ENCODE measurements at regions not wholly inside any gene's neighbourhood (a gene's known extent, or its start where the extent isn't known, plus 50 kb on each side); places are given as distances from the start of the nearest gene placed in this dataset.

DNA sequence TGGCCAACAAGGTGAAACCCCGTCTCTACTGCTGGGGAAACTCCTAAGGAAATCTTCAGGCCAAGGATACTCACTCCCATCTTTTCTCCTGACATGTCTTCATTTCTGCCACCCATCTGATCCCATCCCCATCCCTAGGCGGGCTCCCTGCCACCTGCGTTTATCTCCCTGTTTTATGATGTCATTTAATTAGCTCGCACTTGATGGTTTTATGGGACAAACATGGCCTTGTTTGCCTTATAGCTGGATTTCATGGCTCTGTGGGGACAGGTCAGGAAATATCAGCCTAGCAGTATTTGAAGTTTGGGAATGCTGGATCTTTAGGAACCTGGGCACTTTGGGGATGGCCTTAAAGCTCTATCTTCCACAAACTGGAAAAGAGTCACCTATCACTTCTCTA lies 88.5 kb upstream of the CISTR start:
- no peak overlapping the region for H3K4me3 ChIP-seq

DNA sequence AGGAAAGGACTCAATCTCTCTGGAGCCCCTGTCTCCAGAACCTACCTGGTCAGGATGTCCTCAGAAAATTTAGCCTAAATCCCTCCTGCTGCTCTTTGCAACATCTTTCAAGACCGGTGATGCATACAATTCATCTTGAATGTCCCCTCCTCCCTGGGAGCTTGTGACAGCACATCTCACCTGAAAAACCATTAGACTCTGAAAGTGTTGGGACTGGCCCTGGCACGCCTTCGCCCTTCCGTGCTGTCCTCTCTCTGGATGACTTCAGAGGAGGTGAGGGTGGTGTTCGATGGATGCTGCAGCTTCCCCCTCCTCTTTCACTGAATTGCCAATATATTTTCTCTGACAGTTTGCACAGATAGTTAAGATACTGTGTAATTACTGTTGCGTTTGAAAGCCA lies 90.9 kb upstream of the CISTR start:
- Histone ChIP-seq H3K27ac (replicated peaks in 1 of 4) (no peak overlapping the region), H3K36me3 (no peaks in the 10 kb centered on the region), H3K4me3 (no peak overlapping the region), H3K9me3 (no peaks in the 10 kb centered on the region), H3K4me1 (peaks cover 0 to 4% (median 0%) of the 10 kb centered on the region in 4 donors), H3K27me3 (peaks cover 0 to 52% (median 2%) of the 10 kb centered on the region in 4 donors)
- TF ChIP-seq, protein P1, sequence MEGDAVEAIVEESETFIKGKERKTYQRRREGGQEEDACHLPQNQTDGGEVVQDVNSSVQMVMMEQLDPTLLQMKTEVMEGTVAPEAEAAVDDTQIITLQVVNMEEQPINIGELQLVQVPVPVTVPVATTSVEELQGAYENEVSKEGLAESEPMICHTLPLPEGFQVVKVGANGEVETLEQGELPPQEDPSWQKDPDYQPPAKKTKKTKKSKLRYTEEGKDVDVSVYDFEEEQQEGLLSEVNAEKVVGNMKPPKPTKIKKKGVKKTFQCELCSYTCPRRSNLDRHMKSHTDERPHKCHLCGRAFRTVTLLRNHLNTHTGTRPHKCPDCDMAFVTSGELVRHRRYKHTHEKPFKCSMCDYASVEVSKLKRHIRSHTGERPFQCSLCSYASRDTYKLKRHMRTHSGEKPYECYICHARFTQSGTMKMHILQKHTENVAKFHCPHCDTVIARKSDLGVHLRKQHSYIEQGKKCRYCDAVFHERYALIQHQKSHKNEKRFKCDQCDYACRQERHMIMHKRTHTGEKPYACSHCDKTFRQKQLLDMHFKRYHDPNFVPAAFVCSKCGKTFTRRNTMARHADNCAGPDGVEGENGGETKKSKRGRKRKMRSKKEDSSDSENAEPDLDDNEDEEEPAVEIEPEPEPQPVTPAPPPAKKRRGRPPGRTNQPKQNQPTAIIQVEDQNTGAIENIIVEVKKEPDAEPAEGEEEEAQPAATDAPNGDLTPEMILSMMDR (IDR thresholded peaks at IDR 0.05) = no peak
- TF ChIP-seq EP300 (IDR thresholded peaks at IDR 0.05) (no peak), POLR2AphosphoS5 (IDR thresholded peaks at IDR 0.05) (no peak), POLR2A (IDR thresholded peaks at IDR 0.05; ENCODE audit: low read depth) (no peak)
- intact Hi-C loops (cut with DNase I) = no loop called here
- 80% methylated on average over 6 of the region's 6 CpGs for WGBS
- DNase-seq (ENCODE audit: extremely low spot score) = no peak

More for the DNA sequence above, 88.5 kb upstream of the CISTR start:
- DNase-seq (ENCODE audit: extremely low spot score) = no peak
- no peaks in the 10 kb centered on the region for H3K36me3 ChIP-seq
- H3K27me3 ChIP-seq = peaks cover 0 to 49% (median 2%) of the 10 kb centered on the region in 4 donors
- 81% methylated on average over 4 of the region's 4 CpGs for WGBS
- H3K4me1 ChIP-seq = peaks cover 0 to under 1% (median 0%) of the 10 kb centered on the region in 4 donors
- no peaks in the 10 kb centered on the region for H3K9me3 ChIP-seq
- H3K27ac ChIP-seq (replicated peaks in 1 of 4) = no peak overlapping the region
- TF ChIP-seq POLR2AphosphoS5 (IDR thresholded peaks at IDR 0.05) (no peak), POLR2A (IDR thresholded peaks at IDR 0.05; ENCODE audit: low read depth) (no peak), EP300 (IDR thresholded peaks at IDR 0.05) (no peak)
- TF ChIP-seq, protein P1 (IDR thresholded peaks at IDR 0.05) = no peak
- intact Hi-C loops (cut with DNase I) = no loop called here

DNA sequence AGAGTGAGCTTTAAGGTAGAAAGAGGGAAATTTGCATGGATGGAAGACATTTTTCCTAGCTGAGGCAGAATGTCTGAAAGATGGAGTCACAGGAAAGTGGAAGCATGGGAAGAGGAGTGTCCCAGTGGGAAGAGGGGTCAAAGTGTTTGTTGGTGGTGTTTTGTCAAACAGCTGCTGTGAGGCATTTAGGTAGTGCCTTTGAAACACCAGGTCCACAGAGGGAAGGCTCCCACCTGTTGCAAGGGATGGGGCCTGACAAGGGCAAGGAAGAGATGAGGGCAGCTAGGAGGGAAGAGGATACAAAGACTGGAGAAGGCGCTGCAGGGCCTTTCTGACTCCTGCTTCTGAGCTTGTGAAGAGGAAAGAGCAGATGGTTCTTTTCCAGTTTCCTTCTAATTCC lies 91.8 kb upstream of the CISTR start:
- Histone ChIP-seq H3K4me3 (no peak overlapping the region), H3K27me3 (peaks cover 0 to 52% (median 2%) of the 10 kb centered on the region in 4 donors), H3K9me3 (no peaks in the 10 kb centered on the region), H3K27ac (replicated peaks in 1 of 4) (no peak overlapping the region), H3K4me1 (peaks cover 0 to 4% (median 0%) of the 10 kb centered on the region in 4 donors), H3K36me3 (no peaks in the 10 kb centered on the region)
- intact Hi-C loops (cut with DNase I) = no loop called here
- WGBS = 67% methylated on average over 1 of the region's 1 CpG
- DNase-seq (ENCODE audit: extremely low spot score) = no peak
- TF ChIP-seq POLR2AphosphoS5 (IDR thresholded peaks at IDR 0.05) = no peak
- TF ChIP-seq, protein P1 (IDR thresholded peaks at IDR 0.05) = no peak
- no peak for TF ChIP-seq POLR2A (IDR thresholded peaks at IDR 0.05; ENCODE audit: low read depth)
- no peak for TF ChIP-seq EP300 (IDR thresholded peaks at IDR 0.05)

DNA sequence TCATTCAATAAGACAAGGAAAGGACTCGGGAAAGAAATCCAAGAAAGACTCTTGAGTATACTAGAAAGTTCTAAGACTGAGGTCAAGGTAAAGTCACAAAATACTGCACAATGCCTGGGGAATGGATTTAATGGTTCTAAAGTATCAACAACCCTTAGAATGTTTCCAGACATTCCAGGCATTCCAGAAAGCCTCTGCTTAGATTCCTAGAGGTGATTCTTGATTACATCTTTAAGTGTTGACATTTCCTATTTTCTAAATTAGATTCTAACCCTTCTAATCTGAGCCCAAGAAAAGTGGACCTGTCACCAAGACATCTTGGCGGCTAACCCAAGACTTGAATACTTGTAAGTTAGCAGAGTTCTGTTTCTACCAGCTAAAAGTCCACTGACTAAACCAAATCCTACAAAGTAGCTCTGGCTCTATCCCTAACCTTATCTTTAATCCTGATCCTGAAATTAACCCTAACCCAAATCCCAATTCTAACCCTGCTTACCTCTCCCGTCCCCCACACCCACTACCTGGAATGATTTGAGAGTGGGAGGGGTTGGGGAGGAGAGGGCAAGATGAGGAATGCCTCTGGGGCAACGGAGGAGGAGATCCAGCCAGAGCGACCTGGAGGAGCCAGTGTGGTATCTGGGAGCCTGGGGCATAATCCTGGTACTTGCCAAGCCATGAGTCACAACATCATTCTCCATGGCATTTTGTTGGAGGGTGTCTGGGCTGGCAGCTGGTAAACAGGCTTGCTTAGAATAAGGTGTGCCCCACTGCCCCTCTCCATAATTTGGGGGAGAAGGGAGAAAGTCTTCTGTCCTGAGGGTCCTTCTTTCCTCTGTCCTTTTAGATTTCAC lies 93.4 kb upstream of the HOXC13 start:
- Histone ChIP-seq H3K9me3 (no peaks in the 10 kb centered on the region), H3K27ac (replicated peaks in 1 of 4) (no peak overlapping the region), H3K36me3 (no peaks in the 10 kb centered on the region), H3K4me3 (no peak overlapping the region), H3K4me1 (peaks cover 0 to 4% (median 0%) of the 10 kb centered on the region in 4 donors), H3K27me3 (peaks cover 0 to 58% (median 2%) of the 10 kb centered on the region in 4 donors)
- intact Hi-C loops (cut with DNase I) = no loop called here
- TF ChIP-seq, protein P1 (IDR thresholded peaks at IDR 0.05) = no peak
- TF ChIP-seq EP300 (IDR thresholded peaks at IDR 0.05) (no peak), POLR2AphosphoS5 (IDR thresholded peaks at IDR 0.05) (no peak), POLR2A (IDR thresholded peaks at IDR 0.05; ENCODE audit: low read depth) (no peak)
- WGBS = 63% methylated on average over 5 of the region's 5 CpGs
- DNase-seq (ENCODE audit: extremely low spot score) = no peak

Measured in esophagus muscularis mucosa (tissue), 4 donors.